ENCODE measurements at regions not wholly inside any gene's neighbourhood (a gene's known extent, or its start where the extent isn't known, plus 50 kb on each side); places are given as distances from the start of the nearest gene placed in this dataset.

- no peak for TF ChIP-seq POLR2AphosphoS5 (IDR thresholded peaks at IDR 0.05)
- TF ChIP-seq CTCF (IDR thresholded peaks at IDR 0.05) = no peak
These were observed 701.7 kb downstream of the CETN3 start for GRCh38 chr5:89707891-89708290.
